ENCODE measurements at regions not wholly inside any gene's neighbourhood (a gene's known extent, or its start where the extent isn't known, plus 50 kb on each side); places are given as distances from the start of the nearest gene placed in this dataset.

DNA sequence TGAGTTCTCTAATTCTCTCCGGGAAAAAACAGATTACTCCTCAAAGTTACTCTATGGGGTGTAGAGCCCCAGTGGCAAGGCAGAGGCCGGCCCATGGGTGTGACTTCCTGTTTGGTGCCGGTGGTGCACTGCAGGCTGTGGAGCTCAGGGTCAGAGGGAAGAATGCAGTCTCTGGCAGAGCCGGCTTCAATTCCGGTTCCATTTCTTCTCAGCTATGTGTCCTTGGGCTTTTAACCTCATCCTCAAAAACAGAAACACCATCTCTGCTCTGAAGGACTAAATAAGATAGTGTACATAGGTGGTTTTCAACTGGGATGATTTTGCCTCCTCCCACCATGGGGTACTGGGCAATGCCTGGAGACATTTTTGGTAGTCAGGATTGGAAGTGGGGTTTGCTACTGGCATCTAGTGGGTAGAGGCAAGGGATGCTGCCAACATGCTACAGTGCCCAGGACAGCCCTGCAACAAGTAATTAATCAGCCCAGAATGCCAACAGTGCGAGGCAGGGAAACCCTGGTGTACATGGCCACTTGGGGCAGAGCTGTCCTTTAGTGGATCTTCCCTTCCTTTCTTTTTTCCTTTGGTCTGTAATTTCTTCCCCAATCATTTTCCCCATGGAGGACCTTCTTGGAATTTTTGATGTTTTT lies 81.2 kb downstream of the INSIG2 start:
- in situ Hi-C loops (cut with HindIII; ENCODE audit: low sequenced_read_pairs) = no loop called here

DNA sequence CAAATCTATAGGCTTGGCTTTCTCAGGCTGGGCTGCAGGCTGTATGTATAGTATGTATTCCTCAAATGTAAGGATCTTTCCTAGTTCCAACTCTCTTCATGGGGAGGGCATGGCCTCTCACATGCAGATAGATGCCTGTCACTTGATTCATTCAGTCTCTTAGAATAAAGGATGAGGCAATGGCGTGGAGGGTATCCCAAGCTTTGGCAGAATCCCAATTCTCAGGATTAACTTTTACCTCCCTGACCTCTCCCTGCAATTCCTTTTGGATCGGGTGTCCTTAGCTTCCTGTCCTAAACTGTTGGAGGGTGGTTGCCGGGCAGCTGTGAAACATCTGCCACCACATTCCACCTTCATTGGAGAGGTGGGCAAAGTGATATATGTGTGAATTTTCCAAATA lies 80.3 kb downstream of the INSIG2 start:
- in situ Hi-C loops (cut with HindIII; ENCODE audit: low sequenced_read_pairs) = no loop called here

DNA sequence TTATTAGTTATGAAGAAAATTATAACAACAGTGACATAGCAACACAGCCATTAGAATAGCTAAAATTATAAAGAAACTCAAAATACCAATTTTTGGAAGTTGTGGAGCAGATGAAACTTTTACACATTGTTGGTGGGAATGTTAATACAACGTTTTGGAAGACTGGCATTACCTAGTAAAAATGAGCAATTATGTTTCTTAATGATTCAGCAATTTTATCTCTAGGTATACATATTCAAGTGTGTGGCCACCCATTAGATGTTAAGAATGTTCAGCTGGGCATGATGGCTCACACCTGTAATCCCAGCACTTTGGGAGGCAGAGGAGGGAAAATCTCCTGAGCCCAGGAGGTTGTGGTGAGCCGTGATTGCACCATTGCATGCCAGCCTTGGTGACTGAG lies 78.8 kb downstream of the INSIG2 start:
- in situ Hi-C loops (cut with HindIII; ENCODE audit: low sequenced_read_pairs) = no loop called here

DNA sequence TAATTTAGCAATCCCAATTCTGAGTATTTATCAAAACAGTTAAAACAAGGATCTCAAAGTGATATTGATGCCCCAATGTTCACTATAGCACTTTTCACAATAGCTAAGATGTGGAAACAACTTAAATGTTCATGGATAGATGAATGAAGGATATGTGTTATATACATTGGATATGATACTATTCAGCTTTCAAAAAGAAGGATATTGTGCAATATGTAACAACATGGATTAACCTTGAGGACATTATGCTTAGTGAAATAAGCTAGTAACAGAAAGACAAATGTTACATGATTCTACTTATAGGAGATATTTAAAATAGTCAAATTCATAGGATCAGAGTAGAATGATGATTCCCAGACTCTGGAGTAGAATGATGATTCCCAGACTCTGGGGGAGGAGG lies 78.0 kb downstream of the INSIG2 start:
- in situ Hi-C loops (cut with HindIII; ENCODE audit: low sequenced_read_pairs) = no loop called here

DNA sequence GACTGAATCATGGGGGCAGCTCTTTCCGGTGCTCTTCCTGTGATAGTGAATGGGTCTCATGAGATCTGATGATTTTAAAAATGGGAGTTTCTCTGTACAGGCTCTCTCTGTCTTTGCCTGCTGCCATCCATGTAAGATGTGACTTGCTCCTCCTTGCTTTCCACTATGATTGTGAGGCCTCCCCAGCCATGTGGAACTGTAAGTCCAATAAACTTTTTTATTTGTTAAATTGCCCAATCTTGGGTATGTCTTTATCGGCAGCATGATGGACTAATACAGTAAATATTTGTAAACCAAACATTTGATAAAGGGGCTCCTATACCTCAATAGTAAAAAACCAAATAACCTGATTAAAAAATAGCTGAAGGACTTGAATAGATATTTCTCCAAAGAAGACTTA lies 77.3 kb downstream of the INSIG2 start:
- in situ Hi-C loops (cut with HindIII; ENCODE audit: low sequenced_read_pairs) = no loop called here

Data from DLD1 (cell line).